ENCODE measurements at regions not wholly inside any gene's neighbourhood (a gene's known extent, or its start where the extent isn't known, plus 50 kb on each side); places are given as distances from the start of the nearest gene placed in this dataset.
"Not testable (repeated sequence)": the region's sequence is repeated elsewhere in the genome, so short reads cannot be mapped to it uniquely, and the experiment has no call there.

DNA sequence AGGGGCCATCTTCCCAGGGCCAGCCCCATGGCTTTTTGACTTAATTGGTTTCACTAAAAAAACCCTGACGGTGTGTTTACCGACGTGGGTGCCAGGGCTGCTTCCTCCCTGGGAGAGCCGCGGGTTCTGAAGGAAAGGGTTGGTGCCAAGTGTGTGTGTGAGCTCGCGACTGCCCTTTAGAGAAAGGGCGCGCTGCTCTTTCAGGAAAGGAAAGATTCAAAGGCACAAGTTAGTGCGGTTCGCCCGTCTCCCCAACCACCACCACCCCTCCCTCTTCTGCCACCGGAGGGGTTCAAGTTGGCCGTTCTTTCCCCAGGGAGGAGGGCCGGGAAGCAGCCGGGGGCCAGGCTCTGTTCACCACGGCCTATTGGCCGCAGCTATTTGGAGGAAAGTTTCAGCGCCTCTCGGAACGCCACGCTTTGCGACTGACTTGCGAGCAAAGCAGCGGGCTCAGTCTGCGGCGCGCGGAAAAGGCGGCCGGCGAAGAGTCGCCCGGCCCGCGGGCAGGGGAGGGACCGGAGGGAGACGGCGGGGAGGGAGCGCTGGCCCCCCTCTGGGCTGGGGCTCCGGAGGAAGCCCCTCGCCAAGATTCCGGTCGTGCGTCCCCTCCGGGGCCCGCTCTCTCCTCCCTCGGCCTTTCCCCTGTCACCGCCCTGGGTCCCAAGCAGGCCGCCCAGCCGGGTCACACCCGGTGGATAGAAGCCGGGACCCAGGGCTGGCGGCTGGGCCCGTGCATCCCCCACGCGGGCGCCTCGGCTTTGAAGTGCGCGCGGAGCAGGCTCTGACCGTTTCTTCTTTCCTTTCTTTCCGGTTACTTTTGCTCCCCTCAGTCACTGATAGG, 165.9 kb upstream of the PPP1R3A start:
- DNase-seq (ENCODE audit: low spot score) = no peak
- TF ChIP-seq, protein P1, sequence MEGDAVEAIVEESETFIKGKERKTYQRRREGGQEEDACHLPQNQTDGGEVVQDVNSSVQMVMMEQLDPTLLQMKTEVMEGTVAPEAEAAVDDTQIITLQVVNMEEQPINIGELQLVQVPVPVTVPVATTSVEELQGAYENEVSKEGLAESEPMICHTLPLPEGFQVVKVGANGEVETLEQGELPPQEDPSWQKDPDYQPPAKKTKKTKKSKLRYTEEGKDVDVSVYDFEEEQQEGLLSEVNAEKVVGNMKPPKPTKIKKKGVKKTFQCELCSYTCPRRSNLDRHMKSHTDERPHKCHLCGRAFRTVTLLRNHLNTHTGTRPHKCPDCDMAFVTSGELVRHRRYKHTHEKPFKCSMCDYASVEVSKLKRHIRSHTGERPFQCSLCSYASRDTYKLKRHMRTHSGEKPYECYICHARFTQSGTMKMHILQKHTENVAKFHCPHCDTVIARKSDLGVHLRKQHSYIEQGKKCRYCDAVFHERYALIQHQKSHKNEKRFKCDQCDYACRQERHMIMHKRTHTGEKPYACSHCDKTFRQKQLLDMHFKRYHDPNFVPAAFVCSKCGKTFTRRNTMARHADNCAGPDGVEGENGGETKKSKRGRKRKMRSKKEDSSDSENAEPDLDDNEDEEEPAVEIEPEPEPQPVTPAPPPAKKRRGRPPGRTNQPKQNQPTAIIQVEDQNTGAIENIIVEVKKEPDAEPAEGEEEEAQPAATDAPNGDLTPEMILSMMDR (IDR thresholded peaks at IDR 0.05; ENCODE audit: extremely low read depth, insufficient read depth, missing control alignments) = no peak
- in situ Hi-C loops (cut with MboI; ENCODE audit: low pct_unique_long_range_greater_than_20kb, low sequenced_read_pairs, unreplicated experiment) = no loop called here

DNA sequence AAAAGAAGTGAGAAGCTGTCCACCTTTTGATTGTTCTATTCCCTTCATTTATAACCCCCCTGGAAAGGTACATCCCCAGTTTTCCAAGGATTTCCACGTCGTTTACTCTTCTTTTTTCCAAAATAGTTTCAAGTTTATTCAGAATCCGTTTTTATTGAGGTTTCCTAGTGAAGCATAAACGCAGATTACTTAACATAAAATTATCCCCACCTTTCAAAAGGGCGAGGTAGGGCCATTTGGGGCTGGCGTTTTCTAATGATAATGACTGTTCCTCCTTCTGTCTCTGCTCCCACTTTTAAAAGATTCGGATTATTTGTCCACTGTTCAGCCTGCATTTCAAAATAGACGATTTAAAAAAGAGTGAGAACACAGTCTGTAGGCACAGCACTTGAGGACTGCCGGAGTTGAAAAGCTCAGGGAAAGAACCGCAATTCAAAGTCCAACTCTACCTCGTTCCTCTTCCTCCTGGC, 165.2 kb upstream of the PPP1R3A start:
- TF ChIP-seq, protein P1 (IDR thresholded peaks at IDR 0.05; ENCODE audit: extremely low read depth, insufficient read depth, missing control alignments) = no peak
- no peak for DNase-seq (ENCODE audit: low spot score)
- in situ Hi-C loops (cut with MboI; ENCODE audit: low pct_unique_long_range_greater_than_20kb, low sequenced_read_pairs, unreplicated experiment) = no loop called here

- in situ Hi-C loops (cut with MboI; ENCODE audit: low pct_unique_long_range_greater_than_20kb, low sequenced_read_pairs, unreplicated experiment) = no loop called here
- DNase-seq (ENCODE audit: low spot score) = no peak
- TF ChIP-seq, protein P1 (IDR thresholded peaks at IDR 0.05; ENCODE audit: extremely low read depth, insufficient read depth, missing control alignments) = no peak
Observed at GRCh38 chr7:114083166-114084001, 164.6 kb upstream of the PPP1R3A start.

DNA sequence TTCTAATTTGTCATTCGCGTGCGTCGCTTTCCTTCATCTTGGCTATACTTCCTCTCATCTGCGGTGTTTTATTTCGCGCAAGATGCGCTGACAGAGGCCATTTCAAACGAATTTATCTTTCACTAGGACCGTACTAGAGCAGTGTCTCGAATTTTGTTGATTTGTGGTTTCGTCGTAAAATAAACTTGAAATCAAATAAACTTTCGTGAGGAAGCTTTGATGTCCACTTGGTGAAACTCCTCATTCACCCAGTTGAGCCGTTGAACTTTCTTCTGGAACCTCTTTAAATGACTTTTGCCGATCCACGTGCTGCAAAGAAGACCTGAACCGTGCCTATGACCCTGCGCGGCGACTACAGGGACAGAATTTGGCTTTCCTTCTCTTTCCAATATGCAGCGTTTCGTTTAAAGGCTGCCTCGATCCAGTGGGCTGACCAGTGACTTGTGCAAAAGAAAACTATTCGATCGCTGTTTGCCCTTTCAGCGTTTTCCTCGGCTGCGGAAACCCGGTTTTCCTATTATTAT, 163.9 kb upstream of the PPP1R3A start:
- TF ChIP-seq, protein P1 (IDR thresholded peaks at IDR 0.05; ENCODE audit: extremely low read depth, insufficient read depth, missing control alignments) = no peak
- no peak for DNase-seq (ENCODE audit: low spot score)

DNA sequence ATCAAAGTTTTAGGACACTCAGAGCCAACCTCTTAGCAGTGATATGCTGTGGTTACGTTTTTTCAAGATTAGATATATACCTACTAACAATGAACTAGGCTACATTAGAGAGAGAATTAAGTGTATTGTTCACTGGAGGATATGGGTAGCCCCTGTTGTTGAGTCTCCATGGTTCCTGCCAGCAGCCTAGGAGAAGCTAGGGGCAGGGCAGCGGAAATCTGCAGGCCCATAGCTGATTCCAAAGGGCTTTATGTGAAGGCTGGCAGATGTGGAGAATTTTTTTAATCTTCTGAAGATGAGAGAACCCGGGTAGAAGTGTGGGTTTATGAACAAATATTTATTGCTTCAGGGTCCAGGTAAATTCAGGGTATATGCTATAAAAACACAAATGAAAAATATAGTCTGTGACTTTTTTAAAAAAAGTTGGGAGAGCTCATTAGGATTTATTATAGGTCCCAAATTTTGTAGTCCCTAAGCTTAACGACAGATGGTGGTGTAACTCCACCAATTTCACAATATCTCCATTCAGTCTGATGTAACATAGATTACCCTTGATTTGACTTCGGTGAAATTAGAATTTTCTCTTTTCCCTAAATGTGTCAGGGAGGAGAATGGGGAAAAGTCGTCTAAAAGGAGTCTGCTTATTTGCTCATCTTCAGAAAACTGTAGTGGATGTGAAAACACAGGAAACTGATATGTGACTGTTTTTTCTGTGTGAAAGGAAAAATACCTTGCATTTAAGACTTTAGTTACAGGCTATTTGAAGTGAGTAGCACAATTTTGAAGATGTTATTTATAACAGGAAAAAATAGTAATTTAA, 163.0 kb upstream of the PPP1R3A start:
- TF ChIP-seq, protein P1 (IDR thresholded peaks at IDR 0.05; ENCODE audit: extremely low read depth, insufficient read depth, missing control alignments) = peak; percentile 54
- in situ Hi-C loops (cut with MboI; ENCODE audit: low pct_unique_long_range_greater_than_20kb, low sequenced_read_pairs, unreplicated experiment) = no loop called here
- peak; percentile 61 for DNase-seq (ENCODE audit: low spot score)

More for the DNA sequence above, 163.9 kb upstream of the PPP1R3A start:
- in situ Hi-C loops (cut with MboI; ENCODE audit: low pct_unique_long_range_greater_than_20kb, low sequenced_read_pairs, unreplicated experiment) = no loop called here

- in situ Hi-C loops (cut with MboI; ENCODE audit: low pct_unique_long_range_greater_than_20kb, low sequenced_read_pairs, unreplicated experiment); DNase-seq (ENCODE audit: low spot score): not testable (repeated sequence)
Observed at GRCh38 chr7:114077158-114077524, 158.3 kb upstream of the PPP1R3A start.

DNA sequence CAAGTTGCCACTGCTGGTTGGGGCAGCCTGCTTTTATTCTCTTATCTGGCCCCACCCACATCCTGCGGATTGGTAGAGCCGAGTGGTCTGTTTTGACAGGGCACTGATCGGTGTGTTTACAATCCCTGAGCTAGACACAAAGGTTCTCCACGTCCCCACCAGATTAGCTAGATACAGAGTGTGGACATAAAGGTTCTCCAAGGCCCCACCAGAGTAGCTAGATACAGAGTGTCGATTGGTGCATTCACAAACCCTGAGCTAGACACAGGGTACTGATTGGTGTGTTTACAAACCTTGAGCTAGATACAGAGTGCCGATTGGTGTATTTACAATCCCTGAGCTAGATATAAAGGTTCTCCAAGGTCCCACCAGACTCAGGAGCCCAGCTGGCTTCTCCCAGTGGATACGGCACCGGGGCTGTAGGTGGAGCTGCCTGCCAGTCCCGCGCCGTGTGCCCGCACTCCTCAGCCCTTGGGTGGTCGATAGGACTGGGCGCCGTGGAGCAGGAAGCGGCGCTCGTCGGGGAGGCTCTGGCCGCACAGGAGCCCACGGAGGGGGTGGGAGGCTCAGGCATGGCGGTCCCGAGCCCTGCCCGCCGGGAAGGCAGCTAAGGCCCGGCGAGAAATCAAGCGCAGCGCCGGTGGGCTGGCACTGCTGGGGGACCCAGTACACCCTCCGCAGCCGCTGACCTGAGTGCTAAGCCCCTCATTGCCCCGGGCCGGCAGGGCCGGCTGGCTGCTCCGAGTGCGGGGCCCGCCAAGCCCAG, 157.8 kb upstream of the PPP1R3A start:
- DNase-seq (ENCODE audit: low spot score); in situ Hi-C loops (cut with MboI; ENCODE audit: low pct_unique_long_range_greater_than_20kb, low sequenced_read_pairs, unreplicated experiment): not testable (repeated sequence)

Measured in GM13977 (cell line).